H1 (cell line): ENCODE measurements at regions not wholly inside any gene's neighbourhood (a gene's known extent, or its start where the extent isn't known, plus 50 kb on each side); places are given as distances from the start of the nearest gene placed in this dataset.

ENCODE experiments used
- CTCF ChIA-PET: fragments of 300-600 bp; sonication (Branson Sonifier 250); formaldehyde crosslinking; loops from one replicate; lab custom pipeline; 2021; ENCODE audit not compliant: partially characterized antibody; lab: Charles Lee
- POLR2A ChIA-PET: fragments of 300-600 bp; sonication (Branson Sonifier 250); formaldehyde crosslinking; loops from one replicate; lab custom pipeline; 2021; ENCODE audit warnings: inconsistent platforms; ENCODE audit not compliant: partially characterized antibody; lab: Charles Lee
- DNase-seq, 2 experiments: peaks; one replicate each; pipeline versions ENCODE4 v3.0.0 to v3.0.0-alpha.2; 2010 to 2022; ENCODE audit warnings: low spot score in 2 of 2, low read depth in 1 of 2, mixed read lengths in 1 of 2
- FAIRE-seq: peaks from 2 replicates; lab custom pipeline; 2011; peaks lifted over from hg19 to GRCh38; lab: Jason Lieb, UNC
- H2AFZ ChIP-seq: 2 replicates; pipeline ENCODE4 v1.8.1; 2012; ENCODE audit warnings: low read length, inconsistent platforms
- H2AK5ac ChIP-seq: 2 replicates; pipeline ENCODE4 v1.6.1; 2013; ENCODE audit warnings: low read depth, low read length
- H2BK120ac ChIP-seq: replicated peaks from 2 replicates; pipeline ENCODE3; 2013; ENCODE audit warnings: low read depth, low read length, inconsistent platforms
- H2BK12ac ChIP-seq: 2 replicates; pipeline ENCODE4 v1.6.1; 2013; ENCODE audit warnings: low read depth, low read length
- H2BK15ac ChIP-seq: 2 replicates; pipeline ENCODE4 v1.6.1; 2013; ENCODE audit warnings: low read length
- H2BK20ac ChIP-seq: 2 replicates; pipeline ENCODE4 v1.6.1; 2013; ENCODE audit warnings: low read length
- H2BK5ac ChIP-seq: 2 replicates; pipeline ENCODE4 v1.6.1; 2013; ENCODE audit warnings: low read depth, low read length
- H3K14ac ChIP-seq: 2 replicates; pipeline ENCODE4 v1.6.1; 2013; ENCODE audit warnings: inconsistent platforms; ENCODE audit not compliant: insufficient read length
- H3K18ac ChIP-seq: 2 replicates; pipeline ENCODE4 v1.6.1; 2013; ENCODE audit warnings: low read length; ENCODE audit errors: extremely low read depth
- H3K23ac ChIP-seq: 2 replicates; pipeline ENCODE4 v1.6.1; 2013; ENCODE audit warnings: inconsistent platforms; ENCODE audit not compliant: insufficient read length
- H3K23me2 ChIP-seq: 2 replicates; pipeline ENCODE4 v1.6.1; 2013; ENCODE audit warnings: low read depth, low read length
- H3K27ac ChIP-seq: 2 replicates; pipeline ENCODE4 v1.6.1; 2011; ENCODE audit warnings: low read depth, low read length, inconsistent platforms
- H3K27me3 ChIP-seq, 4 experiments: replicated peaks in 1 of 4; 1 replicate in 1 of 4; 2 replicates in 3 of 4; pipeline versions ENCODE4 v1.6.1 to v1.8.1; 2011 to 2013; ENCODE audit warnings: low read length in 3 of 4, mild to moderate bottlenecking in 3 of 4, inconsistent platforms in 2 of 4, mixed read lengths in 2 of 4, moderate library complexity in 1 of 4; ENCODE audit not compliant: control insufficient read depth in 3 of 4, insufficient read depth in 3 of 4; ENCODE audit errors: extremely low read depth in 1 of 4
- H3K36me3 ChIP-seq, 4 experiments: 2 replicates each; pipeline versions ENCODE4 v1.6.1 to v1.8.1; 2011 to 2013; ENCODE audit warnings: mild to moderate bottlenecking in 4 of 4, low read length in 3 of 4, moderate library complexity in 2 of 4, control low read depth in 1 of 4, inconsistent platforms in 1 of 4; ENCODE audit not compliant: insufficient read depth in 4 of 4, control insufficient read depth in 2 of 4
- H3K4ac ChIP-seq: replicated peaks from 2 replicates; pipeline ENCODE3; 2013; ENCODE audit warnings: low read length, low read depth, mixed read lengths, inconsistent platforms; ENCODE audit not compliant: insufficient read length
- H3K4me1 ChIP-seq, 4 experiments: replicated peaks in 1 of 4; 1 replicate in 1 of 4; 2 replicates in 3 of 4; pipeline versions ENCODE4 v1.6.1 to v1.8.1; 2011 to 2013; ENCODE audit warnings: low read length in 3 of 4, inconsistent platforms in 2 of 4, mixed read lengths in 1 of 4; ENCODE audit not compliant: insufficient read depth in 4 of 4, control insufficient read depth in 3 of 4
- H3K4me2 ChIP-seq, 2 experiments: 2 replicates each; pipeline versions ENCODE4 v1.6.1 to v1.8.1; 2011 to 2013; ENCODE audit warnings: low read depth in 2 of 2, low read length in 2 of 2, control low read depth in 1 of 2, inconsistent platforms in 1 of 2, mild to moderate bottlenecking in 1 of 2; ENCODE audit not compliant: insufficient read depth in 1 of 2
- H3K4me3 ChIP-seq, 4 experiments: fragments of 200-600, 300-600 bp in 1 of 4; sonication (generic), shearing (Covaris generic), sonication (Bioruptor Twin) in 1 of 4; 2 replicates each; pipeline versions ENCODE4 v1.5.1 to v1.8.1; 2011 to 2016; ENCODE audit warnings: low read length in 4 of 4, low read depth in 3 of 4, control low read depth in 2 of 4, inconsistent platforms in 2 of 4, mild to moderate bottlenecking in 2 of 4, mixed read lengths in 1 of 4, moderate library complexity in 1 of 4; ENCODE audit not compliant: insufficient read depth in 2 of 4; ENCODE audit errors: extremely low read depth in 1 of 4
- H3K56ac ChIP-seq: replicated peaks from 2 replicates; pipeline ENCODE3; 2013; ENCODE audit warnings: low read depth, mild to moderate bottlenecking, mixed read lengths, low read length, inconsistent platforms; ENCODE audit not compliant: insufficient read length
- H3K79me1 ChIP-seq: 2 replicates; pipeline ENCODE4 v1.6.1; 2013; ENCODE audit warnings: low read depth, low read length, control low read depth
- H3K79me2 ChIP-seq, 2 experiments: 2 replicates each; pipeline versions ENCODE4 v1.6.1 to v1.8.1; 2012 to 2013; ENCODE audit warnings: low read length in 2 of 2, mild to moderate bottlenecking in 2 of 2, inconsistent platforms in 1 of 2; ENCODE audit not compliant: insufficient read depth in 2 of 2, control insufficient read depth in 1 of 2
- H3K9ac ChIP-seq, 4 experiments: replicated peaks in 1 of 4; 1 replicate in 1 of 4; 2 replicates in 3 of 4; pipeline versions ENCODE4 v1.6.1 to v1.8.1; 2011 to 2013; ENCODE audit warnings: low read depth in 3 of 4, low read length in 3 of 4, control low read depth in 2 of 4, mild to moderate bottlenecking in 2 of 4, moderate library complexity in 2 of 4, inconsistent platforms in 1 of 4; ENCODE audit errors: extremely low read depth in 1 of 4
- H3K9me3 ChIP-seq, 2 experiments: 2 replicates each; pipeline versions ENCODE4 v1.6.1 to v1.8.1; 2012 to 2013; ENCODE audit warnings: mild to moderate bottlenecking in 2 of 2, moderate library complexity in 2 of 2, control low read depth in 1 of 2, inconsistent platforms in 1 of 2, low read depth in 1 of 2, low read length in 1 of 2, mixed read lengths in 1 of 2; ENCODE audit not compliant: insufficient read depth in 2 of 2
- H4K20me1 ChIP-seq, 2 experiments: replicated peaks in 1 of 2; 2 replicates each; pipeline versions ENCODE3 to v1.8.1; 2011 to 2013; ENCODE audit warnings: inconsistent platforms in 2 of 2, low read length in 2 of 2, mild to moderate bottlenecking in 1 of 2; ENCODE audit not compliant: insufficient read depth in 2 of 2, control insufficient read depth in 1 of 2
- H4K5ac ChIP-seq: 2 replicates; pipeline ENCODE4 v1.6.1; 2013; ENCODE audit warnings: low read length, low read depth, mixed read lengths, inconsistent platforms; ENCODE audit not compliant: insufficient read length
- H4K8ac ChIP-seq: 2 replicates; pipeline ENCODE4 v1.8.0; 2013; ENCODE audit warnings: mild to moderate bottlenecking, moderate library complexity, low read length, inconsistent platforms; ENCODE audit not compliant: insufficient read depth; ENCODE audit errors: extremely low read depth
- H4K91ac ChIP-seq: replicated peaks from 2 replicates; pipeline ENCODE3; 2013; ENCODE audit warnings: low read length, mixed read lengths, inconsistent platforms; ENCODE audit not compliant: insufficient read length
- JUND ChIP-seq: IDR thresholded peaks from 2 replicates; pipeline ENCODE4 v1.6.1; 2011; ENCODE audit warnings: mild to moderate bottlenecking, improper control_type of control experiment, low read length
- RXRA ChIP-seq: IDR thresholded peaks from 2 replicates; pipeline ENCODE4 v1.6.1; 2011; ENCODE audit warnings: low read depth, mild to moderate bottlenecking, low read length, moderate library complexity; ENCODE audit not compliant: insufficient read depth
- WGBS, 2 experiments: shearing (Covaris generic) in 1 of 2; methylation state at CpG; one replicate each; pipeline versions ENCODE4 v1.1.6 to v1.1.7; 2013 to 2015; ENCODE audit warnings: low lambda C conversion rate in 2 of 2, mixed read lengths in 2 of 2, inconsistent platforms in 1 of 2, low coverage in 1 of 2, missing lambda C conversion rate in 1 of 2; ENCODE audit not compliant: insufficient replicate concordance in 2 of 2, insufficient coverage in 1 of 2, insufficient read length in 1 of 2; ENCODE audit errors: extremely low coverage in 1 of 2, missing lambda C conversion rate in 1 of 2; 5-methylcytosine and 5-hydroxymethylcytosine counted together

DNA sequence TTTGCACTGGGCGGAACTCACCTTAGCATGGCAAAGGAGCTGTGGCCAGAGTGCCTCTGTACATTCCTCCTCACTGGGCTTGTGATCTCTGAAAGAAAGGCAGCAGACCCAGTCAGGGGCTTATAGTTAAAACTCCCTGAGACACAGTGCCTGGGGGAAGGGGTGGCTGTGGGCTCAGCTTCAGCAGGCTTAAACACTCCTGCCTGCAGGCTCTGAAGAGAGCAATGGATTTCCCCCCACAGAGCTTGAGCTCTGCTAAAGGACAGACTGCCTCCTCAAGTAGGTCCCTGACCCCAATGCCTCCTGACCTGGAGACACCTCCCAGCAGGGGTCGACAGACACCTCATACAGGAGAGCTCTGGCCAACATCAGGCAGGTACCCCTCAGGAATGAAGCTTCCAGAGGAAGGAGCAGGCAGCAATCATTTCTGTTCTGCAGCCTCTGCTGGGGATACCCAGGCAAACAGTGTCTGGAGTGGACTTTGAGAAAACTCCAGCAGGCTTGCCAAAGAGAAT, 327.5 kb upstream of the SLC16A7 start:
- 97% methylated on average over 2 of the region's 2 CpGs; no CpG with 5 or more reads in 1 of the 2 experiments for WGBS, 2 experiments
- Histone ChIP-seq H3K4me3 (no peak overlapping the region), H3K4ac (no peak overlapping the region), H2BK12ac (no peak overlapping the region), H4K91ac (no peak overlapping the region), H3K14ac (no peak overlapping the region), H2AK5ac (no peak overlapping the region), H3K36me3 (no peaks in the 10 kb centered on the region), H2BK15ac (no peak overlapping the region), H3K56ac (no peak overlapping the region), H3K18ac (no peak overlapping the region), H3K4me2 (no peak overlapping the region), H2AFZ (no peak overlapping the region), H3K27ac (no peak overlapping the region), H3K23me2 (no peaks in the 10 kb centered on the region)
- POLR2A ChIA-PET = no interaction called here
- TF ChIP-seq JUND (no peak), RXRA (no peak)
- TF ChIP-seq, all 59 proteins: peak for 0
- Histone ChIP-seq H2BK120ac (no peak overlapping the region), H4K8ac (no peak overlapping the region), H4K5ac (no peak overlapping the region), H2BK5ac (no peak overlapping the region), H4K20me1 (no peaks in the 10 kb centered on the region), H3K9ac (no peak overlapping the region), H3K23ac (no peak overlapping the region), H3K79me1 (no peaks in the 10 kb centered on the region), H2BK20ac (no peak overlapping the region), H3K27me3 (no peaks in the 10 kb centered on the region), H3K79me2 (no peaks in the 10 kb centered on the region), H3K9me3 (no peaks in the 10 kb centered on the region), H3K4me1 (no peaks in the 10 kb centered on the region)
- CTCF ChIA-PET = no interaction called here
- FAIRE-seq (no peak), DNase-seq (no peak)
